HCT116 (cell line): ENCODE measurements at regions not wholly inside any gene's neighbourhood (a gene's known extent, or its start where the extent isn't known, plus 50 kb on each side); places are given as distances from the start of the nearest gene placed in this dataset.

ENCODE experiments used
- ATAC-seq: fragments of 200-7000 bp; cut with Tn5 transposase; 2 replicates; pipeline ENCODE4 v1.9.1; 2020; ENCODE audit warnings: mild to moderate bottlenecking, moderate library complexity
- BruUV-seq: library from RNA; stranded (reverse); fragments of 400-500 nt; replicated peaks from 2 replicates; lab custom pipeline; 2021; lab: Mats Ljungman, UMichigan
- CTCF ChIA-PET: fragments of 300-600 bp; sonication (Branson Sonifier 250); formaldehyde crosslinking; loops from one replicate; lab custom pipeline; 2021; ENCODE audit warnings: antibody characterized with exemption; lab: Charles Lee
- POLR2A ChIA-PET: fragments of 300-600, 350-600 bp; sonication (Branson Sonifier 250); formaldehyde crosslinking; loops from one replicate; lab custom pipeline; 2021; ENCODE audit warnings: antibody characterized with exemption; lab: Charles Lee
- RAD21 ChIA-PET, 2 experiments: fragments of 300-600 bp; sonication (Branson Sonifier 250); formaldehyde crosslinking; loops; one replicate each; lab custom pipeline; 2023; ENCODE audit warnings: low total read pairs in 2 of 2; ENCODE audit not compliant: uncharacterized antibody in 2 of 2, unreplicated experiment in 2 of 2, low non-redundant PET in 1 of 2; lab: Charles Lee
- DNase-seq: peaks from one replicate; pipeline ENCODE4 v3.0.0-alpha.2; 2010; ENCODE audit warnings: low read depth, low spot score
- H2AFZ ChIP-seq: fragments of 200-600 bp; shearing (Covaris generic), sonication (generic); 2 replicates; pipeline ENCODE4 v1.6.1; 2017; ENCODE audit warnings: low read depth, mixed run types, mixed read lengths, antibody characterized with exemption, low read length; ENCODE audit not compliant: poor library complexity, severe bottlenecking
- H3K27ac ChIP-seq: 2 replicates; pipeline ENCODE4 v1.5.1; 2012; ENCODE audit warnings: low read depth, low read length
- H3K27me3 ChIP-seq: fragments of 200-600 bp; sonication (generic); 2 replicates; pipeline ENCODE4 v1.6.1; 2016; ENCODE audit warnings: mixed run types, low read length, mixed read lengths; ENCODE audit not compliant: insufficient read depth
- H3K36me3 ChIP-seq, 2 experiments: fragments of 200-500 bp in 1 of 2; fragments of 200-600 bp in 1 of 2; sonication (Bioruptor generic) in 1 of 2; sonication (generic) in 1 of 2; 2 replicates each; pipeline versions ENCODE4 v1.5.1 to v1.6.1; 2014 to 2016; ENCODE audit warnings: low read length in 2 of 2, inconsistent platforms in 1 of 2, mixed read lengths in 1 of 2, mixed run types in 1 of 2; ENCODE audit not compliant: insufficient read depth in 2 of 2, control insufficient read depth in 1 of 2
- H3K4me1 ChIP-seq, 2 experiments: fragments of 200-600 bp in 1 of 2; sonication (generic) in 1 of 2; 2 replicates each; pipeline versions ENCODE4 v1.5.1 to v1.6.1; 2012 to 2017; ENCODE audit warnings: low read length in 2 of 2, inconsistent platforms in 1 of 2, mild to moderate bottlenecking in 1 of 2, mixed read lengths in 1 of 2, mixed run types in 1 of 2, moderate library complexity in 1 of 2; ENCODE audit not compliant: insufficient read depth in 2 of 2, control insufficient read depth in 1 of 2
- H3K4me2 ChIP-seq: fragments of 200-600 bp; sonication (generic); 2 replicates; pipeline ENCODE4 v1.6.1; 2017; ENCODE audit warnings: mixed run types, low read length, mixed read lengths
- H3K4me3 ChIP-seq, 2 experiments: fragments of 200-600 bp in 1 of 2; sonication (generic) in 1 of 2; replicated peaks in 1 of 2; 2 replicates each; pipeline ENCODE4 v1.5.1; 2011 to 2016; ENCODE audit warnings: low read length in 2 of 2, control low read depth in 1 of 2, low read depth in 1 of 2, mild to moderate bottlenecking in 1 of 2, mixed read lengths in 1 of 2, mixed run types in 1 of 2
- H3K79me2 ChIP-seq: fragments of 200-600 bp; sonication (generic); 2 replicates; pipeline ENCODE4 v1.6.1; 2017; ENCODE audit warnings: mild to moderate bottlenecking, mixed run types, low read length, moderate library complexity, mixed read lengths; ENCODE audit not compliant: insufficient read depth
- H3K9ac ChIP-seq: fragments of 200-600 bp; sonication (generic); 2 replicates; pipeline ENCODE4 v1.6.1; 2016; ENCODE audit warnings: low read length, mixed read lengths
- H3K9me2 ChIP-seq: fragments of 200-600 bp; sonication (generic), shearing (Covaris generic); 2 replicates; pipeline ENCODE4 v1.6.1; 2017; ENCODE audit warnings: mixed run types, mild to moderate bottlenecking, moderate library complexity; ENCODE audit not compliant: insufficient read depth
- H3K9me3 ChIP-seq, 2 experiments: fragments of 200-500 bp in 1 of 2; fragments of 200-600 bp in 1 of 2; sonication (Bioruptor generic) in 1 of 2; sonication (generic) in 1 of 2; 2 replicates each; pipeline ENCODE4 v1.6.1; 2014 to 2017; ENCODE audit warnings: low read length in 2 of 2, mixed read lengths in 2 of 2, inconsistent platforms in 1 of 2, low read depth in 1 of 2, mild to moderate bottlenecking in 1 of 2, mixed run types in 1 of 2, moderate library complexity in 1 of 2; ENCODE audit not compliant: control insufficient read depth in 1 of 2, insufficient read depth in 1 of 2
- H4K20me1 ChIP-seq: fragments of 200-600 bp; sonication (generic), shearing (Covaris generic); 2 replicates; pipeline ENCODE4 v1.6.1; 2017; ENCODE audit warnings: mixed run types, mild to moderate bottlenecking, moderate library complexity; ENCODE audit not compliant: insufficient read depth
- CBX3 ChIP-seq: IDR thresholded peaks from 2 replicates; pipeline ENCODE4 v1.6.1; 2012; ENCODE audit warnings: low read depth
- EZH2 ChIP-seq: fragments of 200-600 bp; sonication (generic); IDR thresholded peaks from 2 replicates; pipeline ENCODE4 v1.6.1; 2017; ENCODE audit warnings: antibody characterized with exemption, mixed run types
- EZH2phosphoT487 ChIP-seq: fragments of 200-600 bp; IDR thresholded peaks from 2 replicates; pipeline ENCODE4 v1.6.1; 2018; ENCODE audit warnings: antibody characterized with exemption, borderline replicate concordance
- FOSL1 ChIP-seq: IDR thresholded peaks from 2 replicates; pipeline ENCODE4 v1.6.1; 2012; ENCODE audit warnings: low read depth
- JUND ChIP-seq: IDR thresholded peaks from 2 replicates; pipeline ENCODE4 v1.6.1; 2012
- POLR2AphosphoS5 ChIP-seq: IDR thresholded peaks from 2 replicates; pipeline ENCODE4 v1.6.1; 2011; ENCODE audit warnings: mild to moderate bottlenecking, low read depth, low read length, moderate library complexity
- RAD21 ChIP-seq: IDR thresholded peaks from 2 replicates; pipeline ENCODE4 v1.6.1; 2012; ENCODE audit warnings: low read depth, mild to moderate bottlenecking
- ZFX ChIP-seq: fragments of 450-650 bp; IDR thresholded peaks from 2 replicates; pipeline ENCODE4 v1.6.1; 2017
- ZNF274 ChIP-seq: fragments of 200-500 bp; sonication (Bioruptor generic); IDR thresholded peaks from 2 replicates; pipeline ENCODE4 v1.6.1; 2014; ENCODE audit warnings: mild to moderate bottlenecking, low read depth, low read length, inconsistent platforms
- intact Hi-C: fragments of 100-400 bp; cut with micrococcal nuclease; formaldehyde crosslinking; loops from 2 replicates; pipeline ENCODE4 v1.10.0; 2022
- TF ChIP-seq, protein P1 (sequence below), 3 experiments: fragments of 200-600 bp in 1 of 3; sonication (generic) in 1 of 3; IDR thresholded peaks in 2 of 3; conservative IDR thresholded peaks in 1 of 3; 2 replicates each; pipeline ENCODE4 v1.5.1; 2012 to 2017; ENCODE audit warnings: low read depth in 2 of 3, low read length in 2 of 3, antibody characterized with exemption in 1 of 3, borderline replicate concordance in 1 of 3, control low read depth in 1 of 3, mild to moderate bottlenecking in 1 of 3, mixed read lengths in 1 of 3, mixed run types in 1 of 3, moderate library complexity in 1 of 3; ENCODE audit not compliant: insufficient read depth in 1 of 3

GRCh38 chr3:71916747-71917369, 131.9 kb upstream of the PROK2 start:
- Histone ChIP-seq H3K36me3 (no peaks in the 10 kb centered on the region), H3K9me2 (no peaks in the 10 kb centered on the region), H2AFZ (no peak overlapping the region), H3K4me3 (no peak overlapping the region), H3K27me3 (peaks cover 10% of the 10 kb centered on the region; the same call in 1 of the 2 replicates), H3K9ac (no peak overlapping the region), H3K27ac (no peak overlapping the region), H3K4me2 (no peak overlapping the region), H3K9me3 (no peaks in the 10 kb centered on the region), H4K20me1 (no peaks in the 10 kb centered on the region), H3K79me2 (no peaks in the 10 kb centered on the region), H3K4me1 (no peaks in the 10 kb centered on the region)
- ChIA-PET POLR2A (no interaction called here), CTCF (interaction anchor here (1.4 to 1.6 kb wide), 2 partner anchors 9 to 13 kb away, joined by 4 read pairs; no protein-coding TSS in a partner anchor), RAD21 (no interaction called here)
- ATAC-seq (no peak), DNase-seq (no peak)
- intact Hi-C loops: no loop called here
- no TSS peak for BruUV-seq
- TF ChIP-seq CBX3 (no peak), RAD21 (no peak), FOSL1 (no peak), JUND (no peak), EZH2 (no peak), EZH2phosphoT487 (no peak), POLR2AphosphoS5 (no peak), ZFX (no peak), ZNF274 (no peak)
- TF ChIP-seq, protein P1, sequence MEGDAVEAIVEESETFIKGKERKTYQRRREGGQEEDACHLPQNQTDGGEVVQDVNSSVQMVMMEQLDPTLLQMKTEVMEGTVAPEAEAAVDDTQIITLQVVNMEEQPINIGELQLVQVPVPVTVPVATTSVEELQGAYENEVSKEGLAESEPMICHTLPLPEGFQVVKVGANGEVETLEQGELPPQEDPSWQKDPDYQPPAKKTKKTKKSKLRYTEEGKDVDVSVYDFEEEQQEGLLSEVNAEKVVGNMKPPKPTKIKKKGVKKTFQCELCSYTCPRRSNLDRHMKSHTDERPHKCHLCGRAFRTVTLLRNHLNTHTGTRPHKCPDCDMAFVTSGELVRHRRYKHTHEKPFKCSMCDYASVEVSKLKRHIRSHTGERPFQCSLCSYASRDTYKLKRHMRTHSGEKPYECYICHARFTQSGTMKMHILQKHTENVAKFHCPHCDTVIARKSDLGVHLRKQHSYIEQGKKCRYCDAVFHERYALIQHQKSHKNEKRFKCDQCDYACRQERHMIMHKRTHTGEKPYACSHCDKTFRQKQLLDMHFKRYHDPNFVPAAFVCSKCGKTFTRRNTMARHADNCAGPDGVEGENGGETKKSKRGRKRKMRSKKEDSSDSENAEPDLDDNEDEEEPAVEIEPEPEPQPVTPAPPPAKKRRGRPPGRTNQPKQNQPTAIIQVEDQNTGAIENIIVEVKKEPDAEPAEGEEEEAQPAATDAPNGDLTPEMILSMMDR (IDR thresholded peaks at IDR 0.05 in 2 of 3, conservative IDR thresholded peaks at IDR 0.05 in 1 of 3; ENCODE audit: borderline replicate concordance in 1 of 3, insufficient read depth in 1 of 3, low read depth in 2 of 3, low read length in 2 of 3): no peak
